DND-41 (cell line): ENCODE measurements at regions not wholly inside any gene's neighbourhood (a gene's known extent, or its start where the extent isn't known, plus 50 kb on each side); places are given as distances from the start of the nearest gene placed in this dataset.

Experiments used
- EZH2 ChIP-seq: IDR thresholded peaks from 3 replicates; pipeline ENCODE4 v1.6.1; 2012; ENCODE audit warnings: borderline replicate concordance, low read depth, mild to moderate bottlenecking, moderate library complexity, low read length, inconsistent platforms; ENCODE audit not compliant: severe bottlenecking
- TF ChIP-seq, protein P1 (sequence below): IDR thresholded peaks from 2 replicates; pipeline ENCODE4 v1.5.1; 2012; ENCODE audit warnings: borderline replicate concordance, low read length, moderate library complexity, mild to moderate bottlenecking; ENCODE audit not compliant: poor library complexity, severe bottlenecking; ENCODE audit errors: extremely low read depth

DNA sequence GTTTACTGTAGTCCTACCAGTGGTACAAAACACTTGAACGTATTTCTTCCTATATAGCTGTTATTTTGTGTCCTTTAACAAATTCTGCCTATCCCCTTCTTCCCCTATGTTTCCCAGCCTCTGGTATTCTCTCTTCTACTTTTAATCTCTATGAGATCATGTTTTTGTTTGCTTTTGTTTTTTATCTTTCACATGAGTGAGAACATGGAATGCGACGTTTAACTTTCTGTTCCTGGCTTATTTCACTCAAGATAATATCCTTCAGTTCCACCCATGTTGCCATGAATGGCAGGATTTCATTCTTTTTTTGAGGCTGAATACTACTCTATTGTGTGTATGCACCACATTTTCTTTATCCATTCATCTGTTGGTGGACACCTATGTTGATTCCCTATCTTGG lies 634.4 kb upstream of the WWC1 start:
- TF ChIP-seq EZH2 = no peak
- TF ChIP-seq, protein P1, sequence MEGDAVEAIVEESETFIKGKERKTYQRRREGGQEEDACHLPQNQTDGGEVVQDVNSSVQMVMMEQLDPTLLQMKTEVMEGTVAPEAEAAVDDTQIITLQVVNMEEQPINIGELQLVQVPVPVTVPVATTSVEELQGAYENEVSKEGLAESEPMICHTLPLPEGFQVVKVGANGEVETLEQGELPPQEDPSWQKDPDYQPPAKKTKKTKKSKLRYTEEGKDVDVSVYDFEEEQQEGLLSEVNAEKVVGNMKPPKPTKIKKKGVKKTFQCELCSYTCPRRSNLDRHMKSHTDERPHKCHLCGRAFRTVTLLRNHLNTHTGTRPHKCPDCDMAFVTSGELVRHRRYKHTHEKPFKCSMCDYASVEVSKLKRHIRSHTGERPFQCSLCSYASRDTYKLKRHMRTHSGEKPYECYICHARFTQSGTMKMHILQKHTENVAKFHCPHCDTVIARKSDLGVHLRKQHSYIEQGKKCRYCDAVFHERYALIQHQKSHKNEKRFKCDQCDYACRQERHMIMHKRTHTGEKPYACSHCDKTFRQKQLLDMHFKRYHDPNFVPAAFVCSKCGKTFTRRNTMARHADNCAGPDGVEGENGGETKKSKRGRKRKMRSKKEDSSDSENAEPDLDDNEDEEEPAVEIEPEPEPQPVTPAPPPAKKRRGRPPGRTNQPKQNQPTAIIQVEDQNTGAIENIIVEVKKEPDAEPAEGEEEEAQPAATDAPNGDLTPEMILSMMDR = no peak
